ENCODE measurements at regions not wholly inside any gene's neighbourhood (a gene's known extent, or its start where the extent isn't known, plus 50 kb on each side); places are given as distances from the start of the nearest gene placed in this dataset.
"Not testable (repeated sequence)": the region's sequence is repeated elsewhere in the genome, so short reads cannot be mapped to it uniquely, and the experiment has no call there.

GRCh38 chr14:28820677-28821076, 54.1 kb downstream of the FOXG1 start:
- no peak for DNase-seq

- DNase-seq, result no peak
These were observed 55.4 kb downstream of the FOXG1 start for GRCh38 chr14:28821993-28822392.

- DNase-seq, result no peak
These were observed 56.7 kb downstream of the FOXG1 start for GRCh38 chr14:28823245-28823644.

- no peak for DNase-seq
These were observed 63.5 kb downstream of the FOXG1 start for GRCh38 chr14:28830115-28830534.

- no peak for DNase-seq
These were observed 64.5 kb downstream of the FOXG1 start for GRCh38 chr14:28831126-28831525.

- DNase-seq, result not testable (repeated sequence)
These were observed 76.0 kb downstream of the FOXG1 start for GRCh38 chr14:28842569-28842968.

- no peak for DNase-seq
These were observed 101.0 kb downstream of the FOXG1 start for GRCh38 chr14:28867571-28867970.

- DNase-seq, result no peak
These were observed 103.5 kb downstream of the FOXG1 start for GRCh38 chr14:28870033-28870564.

GRCh38 chr14:28875934-28876571, 109.5 kb downstream of the FOXG1 start:
- peak; percentile 97 for DNase-seq

GRCh38 chr14:28876572-28876945, 110.0 kb downstream of the FOXG1 start:
- DNase-seq, result peak; percentile 90

- DNase-seq, result no peak
These were observed 111.3 kb downstream of the FOXG1 start for GRCh38 chr14:28877923-28878322.

- peak; percentile 80 for DNase-seq
These were observed 113.0 kb downstream of the FOXG1 start for GRCh38 chr14:28879573-28879996.

GRCh38 chr14:28886940-28887339, 120.4 kb downstream of the FOXG1 start:
- no peak for DNase-seq

- no peak for DNase-seq
These were observed 128.8 kb downstream of the FOXG1 start for GRCh38 chr14:28895389-28895788.

GRCh38 chr14:28896337-28896736, 129.8 kb downstream of the FOXG1 start:
- no peak for DNase-seq

GRCh38 chr14:28901631-28902030, 135.0 kb downstream of the FOXG1 start:
- no peak for DNase-seq

GRCh38 chr14:28902930-28903329, 136.3 kb downstream of the FOXG1 start:
- DNase-seq, result no peak

- no peak for DNase-seq
These were observed 144.9 kb downstream of the FOXG1 start for GRCh38 chr14:28911521-28911920.

- DNase-seq, result no peak
These were observed 146.5 kb downstream of the FOXG1 start for GRCh38 chr14:28913056-28913455.

- no peak for DNase-seq
These were observed 159.5 kb downstream of the FOXG1 start for GRCh38 chr14:28926122-28926521.

- DNase-seq, result no peak
These were observed 165.4 kb downstream of the FOXG1 start for GRCh38 chr14:28931999-28932398.

- no peak for DNase-seq
These were observed 170.0 kb downstream of the FOXG1 start for GRCh38 chr14:28936601-28937000.

GRCh38 chr14:28941758-28942157, 175.2 kb downstream of the FOXG1 start:
- DNase-seq, result no peak

- DNase-seq, result no peak
These were observed 178.0 kb downstream of the FOXG1 start for GRCh38 chr14:28944605-28945004.

GRCh38 chr14:28946267-28946666, 179.7 kb downstream of the FOXG1 start:
- no peak for DNase-seq

All from NCI-H345 (cell line).